Breast epithelium (tissue), 4 donors: ENCODE measurements at regions not wholly inside any gene's neighbourhood (a gene's known extent, or its start where the extent isn't known, plus 50 kb on each side); places are given as distances from the start of the nearest gene placed in this dataset.

Experiments
- DNase-seq, 2 donors: peaks; one replicate each; pipeline ENCODE4 v3.0.0-alpha.2; 2019; ENCODE audit warnings: low spot score in 2 of 2
- H3K27ac ChIP-seq, 2 donors: fragments of 200-600 bp; sonication (generic) in 1 of 2; one replicate each; pipeline ENCODE4 v1.5.1; 2016 to 2019; ENCODE audit warnings: mild to moderate bottlenecking in 1 of 2
- H3K27me3 ChIP-seq, 2 donors: fragments of 200-600 bp; sonication (generic) in 1 of 2; one replicate each; pipeline versions ENCODE4 v1.5.1 to v1.6.0; 2017 to 2019; ENCODE audit warnings: control low read depth in 1 of 2, mild to moderate bottlenecking in 1 of 2
- H3K36me3 ChIP-seq: fragments of 200-600 bp; one replicate; pipeline ENCODE4 v1.5.1; 2019
- H3K4me1 ChIP-seq, 2 donors: fragments of 200-600 bp; sonication (generic); one replicate each; pipeline ENCODE4 v1.5.1; 2016 to 2019; ENCODE audit warnings: control low read depth in 1 of 2
- H3K4me3 ChIP-seq, 3 donors: fragments of 200-600 bp; sonication (generic); 1 replicate in 2 of 3; 2 replicates in 1 of 3; pipeline ENCODE4 v1.5.1; 2016 to 2019; ENCODE audit warnings: mild to moderate bottlenecking in 3 of 3, moderate library complexity in 2 of 3
- H3K9me3 ChIP-seq, 2 donors: fragments of 200-600 bp; sonication (generic) in 1 of 2; one replicate each; pipeline ENCODE4 v1.5.1; 2016 to 2019; ENCODE audit warnings: control low read depth in 1 of 2
- POLR2A ChIP-seq: fragments of 450-650 bp; IDR thresholded peaks from one replicate; pipeline ENCODE4 v1.6.1; 2016; ENCODE audit warnings: antibody characterized with exemption, mild to moderate bottlenecking, moderate library complexity
- POLR2AphosphoS5 ChIP-seq, 3 donors: sonication (generic); formaldehyde crosslinking; IDR thresholded peaks; one replicate each; pipeline ENCODE4 v1.6.1; 2017; ENCODE audit warnings: antibody characterized with exemption in 3 of 3
- intact Hi-C: fragments of 100-400 bp; cut with DNase I; formaldehyde crosslinking; loops from one replicate; pipeline ENCODE4 v1.15.1; 2023; ENCODE audit warnings: low total_unique reads
- TF ChIP-seq, protein P1 (sequence below), 3 donors: fragments of 450-650 bp; IDR thresholded peaks; one replicate each; pipeline ENCODE4 v1.5.1; 2016 to 2017; ENCODE audit warnings: antibody characterized with exemption in 3 of 3, mild to moderate bottlenecking in 3 of 3, moderate library complexity in 3 of 3

DNA sequence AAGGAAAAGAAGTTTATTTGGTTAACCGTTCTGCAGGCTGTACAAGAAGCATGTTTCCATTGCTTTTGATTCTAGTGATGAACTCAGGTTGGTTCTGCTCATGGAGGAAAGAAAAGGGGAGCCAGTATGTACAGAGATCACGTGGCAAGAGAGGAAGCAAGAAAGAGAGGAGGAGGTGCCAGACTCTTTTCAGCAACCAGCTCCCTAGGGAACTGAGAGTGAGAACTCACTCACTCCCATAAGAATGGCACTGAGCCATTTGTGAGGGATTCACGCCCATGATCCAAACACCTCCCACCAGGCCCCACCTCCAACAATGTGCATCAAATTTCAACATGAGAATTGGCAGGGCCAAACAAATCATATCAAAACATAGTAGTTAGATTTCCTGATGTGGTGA is 649.1 kb downstream of the EPM2A start:
- intact Hi-C loops, result no loop called here
- H3K27me3 ChIP-seq, result no peaks in the 10 kb centered on the region

DNA sequence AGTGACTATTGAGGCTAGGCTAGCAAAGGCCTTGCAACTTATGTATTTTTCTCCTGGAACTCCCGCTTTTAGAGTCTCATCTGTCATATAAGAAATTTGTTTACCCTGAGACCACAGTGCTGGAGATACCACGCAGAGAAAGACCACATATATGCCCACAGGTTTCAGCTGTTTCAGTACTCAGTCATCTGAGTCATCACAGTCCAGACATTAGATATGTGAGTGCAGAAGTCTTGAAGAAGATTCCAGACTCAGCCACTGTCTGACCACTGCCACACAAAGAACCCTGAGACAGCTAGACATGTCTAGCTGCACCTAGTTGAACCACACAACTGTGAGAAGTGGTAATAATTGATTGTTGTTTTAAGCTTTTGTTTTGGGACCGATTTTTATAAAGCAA is 648.3 kb downstream of the EPM2A start:
- Histone ChIP-seq H3K9me3 (no peaks in the 10 kb centered on the region), H3K27me3 (no peaks in the 10 kb centered on the region), H3K27ac (no peak overlapping the region), H3K4me1 (no peaks in the 10 kb centered on the region), H3K36me3 (no peaks in the 10 kb centered on the region), H3K4me3 (no peak overlapping the region)
- DNase-seq, result no peak
- TF ChIP-seq, protein P1, sequence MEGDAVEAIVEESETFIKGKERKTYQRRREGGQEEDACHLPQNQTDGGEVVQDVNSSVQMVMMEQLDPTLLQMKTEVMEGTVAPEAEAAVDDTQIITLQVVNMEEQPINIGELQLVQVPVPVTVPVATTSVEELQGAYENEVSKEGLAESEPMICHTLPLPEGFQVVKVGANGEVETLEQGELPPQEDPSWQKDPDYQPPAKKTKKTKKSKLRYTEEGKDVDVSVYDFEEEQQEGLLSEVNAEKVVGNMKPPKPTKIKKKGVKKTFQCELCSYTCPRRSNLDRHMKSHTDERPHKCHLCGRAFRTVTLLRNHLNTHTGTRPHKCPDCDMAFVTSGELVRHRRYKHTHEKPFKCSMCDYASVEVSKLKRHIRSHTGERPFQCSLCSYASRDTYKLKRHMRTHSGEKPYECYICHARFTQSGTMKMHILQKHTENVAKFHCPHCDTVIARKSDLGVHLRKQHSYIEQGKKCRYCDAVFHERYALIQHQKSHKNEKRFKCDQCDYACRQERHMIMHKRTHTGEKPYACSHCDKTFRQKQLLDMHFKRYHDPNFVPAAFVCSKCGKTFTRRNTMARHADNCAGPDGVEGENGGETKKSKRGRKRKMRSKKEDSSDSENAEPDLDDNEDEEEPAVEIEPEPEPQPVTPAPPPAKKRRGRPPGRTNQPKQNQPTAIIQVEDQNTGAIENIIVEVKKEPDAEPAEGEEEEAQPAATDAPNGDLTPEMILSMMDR (IDR thresholded peaks at IDR 0.05), result no peak
- TF ChIP-seq POLR2AphosphoS5 (IDR thresholded peaks at IDR 0.05), result no peak
- TF ChIP-seq POLR2A, result no peak
- intact Hi-C loops, result no loop called here

More for the DNA sequence above, 649.1 kb downstream of the EPM2A start:
- TF ChIP-seq, protein P1 (IDR thresholded peaks at IDR 0.05), result no peak
- no peak for TF ChIP-seq POLR2A
- TF ChIP-seq POLR2AphosphoS5 (IDR thresholded peaks at IDR 0.05), result no peak
- Histone ChIP-seq H3K36me3 (no peaks in the 10 kb centered on the region), H3K4me3 (no peak overlapping the region), H3K27ac (no peak overlapping the region), H3K4me1 (no peaks in the 10 kb centered on the region), H3K9me3 (no peaks in the 10 kb centered on the region)
- no peak for DNase-seq

DNA sequence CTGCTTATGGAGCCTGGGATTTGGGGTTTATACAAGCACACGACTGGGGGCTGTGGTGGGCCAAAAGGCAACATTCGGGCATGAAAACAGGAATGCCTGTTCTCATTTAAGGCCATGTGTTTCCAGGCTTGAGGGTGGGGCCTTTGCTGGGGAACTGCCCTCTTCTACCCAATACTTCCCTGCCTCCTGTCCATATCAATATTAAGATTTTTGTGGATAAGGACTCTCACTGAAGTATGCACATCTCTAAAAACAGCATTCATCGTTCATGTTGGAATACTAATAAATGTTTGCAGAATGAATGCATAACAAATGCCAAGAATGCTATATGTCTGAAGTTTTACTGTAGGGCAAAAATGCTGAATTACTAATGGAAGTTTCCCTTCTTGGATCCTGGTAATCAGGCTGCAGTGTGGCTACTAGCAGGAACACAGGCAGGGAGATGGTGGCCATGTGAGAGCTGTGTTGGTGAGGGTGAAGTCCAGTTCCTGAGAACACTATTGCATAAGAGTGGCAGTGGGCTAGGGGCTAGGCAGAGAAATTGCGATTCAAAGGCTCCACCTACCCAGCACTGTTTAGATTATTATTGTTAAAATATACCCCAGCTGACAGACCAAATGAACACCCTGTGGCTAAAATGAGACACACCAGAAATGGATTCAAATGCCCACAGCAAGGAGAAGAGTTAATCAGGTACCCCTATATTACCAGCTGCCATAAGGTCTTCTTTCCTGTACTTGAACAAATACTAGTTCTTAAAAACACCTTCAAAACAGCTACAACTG is 644.3 kb downstream of the EPM2A start:
- no peak for TF ChIP-seq POLR2A
- TF ChIP-seq, protein P1 (IDR thresholded peaks at IDR 0.05), result no peak
- no peak for TF ChIP-seq POLR2AphosphoS5 (IDR thresholded peaks at IDR 0.05)
- intact Hi-C loops, result no loop called here
- H3K9me3 ChIP-seq, result no peaks in the 10 kb centered on the region

DNA sequence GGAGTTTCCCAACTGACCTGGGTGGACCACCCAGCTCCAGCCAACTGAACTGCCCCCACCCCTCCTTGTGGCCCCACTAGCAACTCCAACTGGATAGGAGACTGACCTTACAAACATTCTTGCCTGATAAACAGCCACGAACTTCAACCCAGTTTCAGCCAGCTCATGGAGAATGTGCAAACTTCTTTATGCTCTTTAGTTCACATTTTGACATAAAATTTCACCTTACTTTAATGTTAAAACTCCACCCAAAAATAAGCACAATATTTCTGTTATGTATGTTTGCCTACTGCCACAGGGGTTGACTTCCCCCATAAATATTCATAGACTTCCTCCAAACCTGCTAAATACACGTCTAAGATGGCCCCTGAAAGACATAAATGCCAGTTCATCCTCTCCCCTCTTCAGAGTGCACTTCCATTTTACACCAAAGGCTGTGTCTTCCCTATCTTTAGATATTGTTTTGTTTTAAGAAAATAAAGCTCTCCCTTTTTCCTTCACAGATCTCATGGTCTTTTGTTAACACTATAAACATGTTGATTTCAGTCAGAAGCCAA is 643.7 kb downstream of the EPM2A start:
- no peak for TF ChIP-seq POLR2A
- TF ChIP-seq, protein P1 (IDR thresholded peaks at IDR 0.05), result no peak
- TF ChIP-seq POLR2AphosphoS5 (IDR thresholded peaks at IDR 0.05), result no peak

More for the DNA sequence above, 644.3 kb downstream of the EPM2A start:
- Histone ChIP-seq H3K4me1 (no peaks in the 10 kb centered on the region), H3K36me3 (no peaks in the 10 kb centered on the region), H3K27ac (no peak overlapping the region), H3K4me3 (no peak overlapping the region), H3K27me3 (no peaks in the 10 kb centered on the region)
- no peak for DNase-seq

DNA sequence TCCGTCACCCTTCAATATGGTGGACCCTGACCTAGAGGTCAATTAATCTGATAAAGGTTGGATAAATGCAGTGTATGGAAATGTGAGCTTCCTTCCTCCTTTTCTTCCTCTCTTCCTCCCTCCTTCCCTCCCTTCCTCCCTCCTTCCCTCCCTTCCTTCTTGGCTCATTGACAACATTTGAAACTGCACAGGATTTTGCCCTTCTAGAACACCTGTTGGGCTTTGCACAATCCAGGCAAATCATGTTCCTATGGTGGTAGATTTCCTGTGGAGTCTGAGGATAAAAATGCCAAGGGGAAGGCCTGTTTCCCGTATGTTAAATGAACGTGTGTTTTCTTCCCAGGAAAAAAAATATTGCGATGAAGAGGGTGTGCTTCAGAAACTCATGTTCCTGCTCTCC is 642.8 kb downstream of the EPM2A start:
- Histone ChIP-seq H3K4me3 (no peak overlapping the region), H3K27me3 (no peaks in the 10 kb centered on the region), H3K36me3 (no peaks in the 10 kb centered on the region), H3K27ac (no peak overlapping the region), H3K4me1 (no peaks in the 10 kb centered on the region), H3K9me3 (peaks cover 0 to under 1% of the 10 kb centered on the region in 2 donors)
- intact Hi-C loops, result no loop called here
- no peak for DNase-seq
- no peak for TF ChIP-seq POLR2A
- TF ChIP-seq POLR2AphosphoS5 (IDR thresholded peaks at IDR 0.05), result no peak
- TF ChIP-seq, protein P1 (IDR thresholded peaks at IDR 0.05), result no peak

More for the DNA sequence above, 643.7 kb downstream of the EPM2A start:
- no peaks in the 10 kb centered on the region for H3K4me1 ChIP-seq
- DNase-seq, result no peak
- intact Hi-C loops, result no loop called here
- no peak overlapping the region for H3K4me3 ChIP-seq
- no peaks in the 10 kb centered on the region for H3K9me3 ChIP-seq
- no peak overlapping the region for H3K27ac ChIP-seq
- no peaks in the 10 kb centered on the region for H3K36me3 ChIP-seq
- no peaks in the 10 kb centered on the region for H3K27me3 ChIP-seq
